ENCODE measurements at regions not wholly inside any gene's neighbourhood (a gene's known extent, or its start where the extent isn't known, plus 50 kb on each side); places are given as distances from the start of the nearest gene placed in this dataset.

DNA sequence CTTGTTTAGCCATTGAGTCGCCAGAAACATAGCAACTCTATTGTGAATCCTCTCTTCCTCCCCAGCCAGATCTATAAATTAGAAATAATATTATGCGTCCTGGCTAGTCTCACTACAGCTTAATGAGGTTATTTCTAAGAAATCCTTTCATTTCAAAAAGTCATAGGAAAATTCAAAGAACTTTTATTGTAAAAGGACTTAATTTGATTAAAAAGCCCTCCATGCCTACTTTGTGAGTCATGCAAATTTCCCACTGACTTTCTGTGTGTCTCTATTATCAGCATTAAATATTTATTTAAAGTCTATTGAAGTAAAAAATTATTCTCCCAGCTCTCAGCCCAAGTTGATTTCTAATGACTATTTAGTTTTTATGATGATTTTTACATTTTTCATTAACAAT, 160.7 kb downstream of the PHLDA1 start:
- ChIA-PET POLR2A (no interaction called here), CTCF (no interaction called here)
- intact Hi-C loops (cut with micrococcal nuclease): no loop called here
- Mint-ChIP-seq H3K27ac (no peak overlapping the region), H3K4me3 (no peak overlapping the region), H3K4me1 (no peaks in the 10 kb centered on the region), H3K36me3 (ENCODE audit: low read depth) (no peaks in the 10 kb centered on the region), H3K9me3 (peaks cover 7% of the 10 kb centered on the region), H3K27me3 (peaks cover 20% of the 10 kb centered on the region)
- no peak for DNase-seq
- TF ChIP-seq CTCF (IDR thresholded peaks at IDR 0.05): no peak
- ATAC-seq (ENCODE audit: low read depth): no peak

DNA sequence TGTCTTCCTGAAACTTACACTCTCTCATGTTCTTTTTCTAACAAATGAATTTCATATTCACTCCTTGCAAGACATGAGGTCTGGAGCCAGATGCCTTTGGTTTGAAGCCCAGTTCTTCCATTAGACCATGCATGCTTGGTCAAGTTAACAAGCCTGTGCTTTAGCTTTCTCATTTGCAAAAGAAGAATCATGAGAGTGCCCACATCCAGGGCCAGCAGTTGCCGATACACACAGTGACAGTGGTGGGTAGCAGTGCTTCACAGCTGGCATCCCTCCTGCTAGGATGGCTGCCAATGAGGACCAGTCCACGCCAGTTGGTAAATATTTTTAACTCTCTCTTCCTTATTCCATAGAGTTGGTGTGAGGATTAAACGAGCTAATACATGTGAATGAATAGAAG, 163.1 kb downstream of the PHLDA1 start:
- Mint-ChIP-seq H3K36me3 (ENCODE audit: low read depth) (no peaks in the 10 kb centered on the region), H3K4me1 (no peaks in the 10 kb centered on the region), H3K27me3 (peaks cover 13% of the 10 kb centered on the region), H3K9me3 (peaks cover 7% of the 10 kb centered on the region), H3K4me3 (no peak overlapping the region), H3K27ac (no peak overlapping the region)
- ChIA-PET POLR2A (no interaction called here), CTCF (no interaction called here)
- ATAC-seq (ENCODE audit: low read depth) (no peak), DNase-seq (no peak)
- TF ChIP-seq CTCF (IDR thresholded peaks at IDR 0.05): no peak
- intact Hi-C loops (cut with micrococcal nuclease): no loop called here

DNA sequence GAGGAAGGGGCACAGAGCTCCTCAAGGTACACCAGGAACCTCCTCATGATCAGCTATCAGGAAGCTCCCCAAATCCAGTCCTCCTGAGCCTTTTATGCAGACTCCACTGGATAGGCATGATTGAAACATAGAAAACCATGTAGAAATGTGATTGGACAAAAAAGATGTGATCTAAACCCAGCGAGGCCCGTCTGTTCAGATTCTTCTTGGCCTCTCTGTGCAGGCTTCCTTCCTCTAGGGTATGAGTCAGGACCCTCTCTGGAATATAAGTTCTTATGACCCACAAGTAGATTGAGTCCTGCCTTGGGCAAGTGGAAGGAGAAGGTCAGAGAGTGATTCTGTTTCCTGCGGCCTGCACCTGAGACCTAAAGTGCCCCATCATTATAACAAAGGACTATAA, 166.3 kb downstream of the PHLDA1 start:
- POLR2A ChIA-PET: no interaction called here

GRCh38 chr12:75864161-75864560, 167.4 kb downstream of the PHLDA1 start:
- Mint-ChIP-seq H3K36me3 (ENCODE audit: low read depth) (no peaks in the 10 kb centered on the region), H3K9me3 (peaks cover 7% of the 10 kb centered on the region), H3K27ac (no peak overlapping the region), H3K27me3 (peaks cover 4% of the 10 kb centered on the region), H3K4me1 (no peaks in the 10 kb centered on the region), H3K4me3 (no peak overlapping the region)
- intact Hi-C loops (cut with micrococcal nuclease): no loop called here
- ATAC-seq (ENCODE audit: low read depth): no peak
- POLR2A ChIA-PET: no interaction called here
- CTCF ChIA-PET: no interaction called here
- TF ChIP-seq CTCF (IDR thresholded peaks at IDR 0.05): no peak
- DNase-seq: no peak

More for the DNA sequence above, 166.3 kb downstream of the PHLDA1 start:
- Mint-ChIP-seq H3K4me3 (no peak overlapping the region), H3K27me3 (peaks cover 4% of the 10 kb centered on the region), H3K4me1 (no peaks in the 10 kb centered on the region), H3K9me3 (peaks cover 7% of the 10 kb centered on the region), H3K36me3 (ENCODE audit: low read depth) (no peaks in the 10 kb centered on the region), H3K27ac (no peak overlapping the region)
- intact Hi-C loops (cut with micrococcal nuclease): no loop called here
- DNase-seq (no peak), ATAC-seq (ENCODE audit: low read depth) (no peak)
- no peak for TF ChIP-seq CTCF (IDR thresholded peaks at IDR 0.05)
- CTCF ChIA-PET: no interaction called here

DNA sequence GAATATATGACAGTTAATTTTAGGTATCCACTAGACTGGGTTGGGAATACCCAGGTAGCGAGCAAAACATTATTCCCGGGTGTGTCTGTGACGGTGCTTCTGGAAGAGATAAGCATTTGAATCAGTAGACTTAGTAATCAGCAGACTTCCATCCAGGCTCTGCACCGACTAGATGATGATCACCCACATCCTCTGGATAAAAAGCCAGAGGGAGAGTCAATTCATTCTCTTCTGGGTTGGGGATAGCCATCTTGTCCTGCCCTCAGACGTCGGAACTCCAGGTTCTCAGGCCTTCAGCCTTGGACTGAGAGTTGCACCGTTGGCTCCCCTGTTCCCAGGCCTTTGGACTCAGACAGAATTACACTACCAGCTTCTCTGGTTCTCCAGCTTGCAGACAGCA, 168.0 kb downstream of the PHLDA1 start:
- Mint-ChIP-seq H3K4me3 (no peak overlapping the region), H3K27ac (no peak overlapping the region), H3K4me1 (no peaks in the 10 kb centered on the region), H3K27me3 (peaks cover 7% of the 10 kb centered on the region), H3K9me3 (peaks cover 7% of the 10 kb centered on the region), H3K36me3 (ENCODE audit: low read depth) (no peaks in the 10 kb centered on the region)
- ChIA-PET POLR2A (no interaction called here), CTCF (no interaction called here)
- no peak for DNase-seq
- no peak for ATAC-seq (ENCODE audit: low read depth)
- TF ChIP-seq CTCF (IDR thresholded peaks at IDR 0.05): no peak
- intact Hi-C loops (cut with micrococcal nuclease): no loop called here
